Peyer's patch (tissue), 4 donors: ENCODE measurements at regions not wholly inside any gene's neighbourhood (a gene's known extent, or its start where the extent isn't known, plus 50 kb on each side); places are given as distances from the start of the nearest gene placed in this dataset.
A peak's percentile ranks its signal among the peaks of the same experiment; 100 is the strongest.

Experiments used
- DNase-seq, 3 donors: peaks; one replicate each; pipeline ENCODE4 v3.0.0-alpha.2; 2017 to 2019
- H3K27ac ChIP-seq, 4 donors: fragments of 200-600 bp; sonication (generic); one replicate each; pipeline ENCODE4 v1.5.1; 2016 to 2019
- H3K27me3 ChIP-seq, 2 donors: fragments of 200-600 bp; sonication (generic); one replicate each; pipeline ENCODE4 v1.5.1; 2019
- H3K36me3 ChIP-seq, 3 donors: fragments of 200-600 bp; sonication (generic); one replicate each; pipeline ENCODE4 v1.5.1; 2016 to 2019
- H3K4me1 ChIP-seq, 4 donors: fragments of 200-600 bp; sonication (generic); one replicate each; pipeline ENCODE4 v1.5.1; 2016 to 2019
- H3K4me3 ChIP-seq, 4 donors: fragments of 200-600 bp; sonication (generic); 1 replicate in 3 of 4; 2 replicates in 1 of 4; pipeline ENCODE4 v1.5.1; 2016 to 2019; ENCODE audit warnings: mild to moderate bottlenecking in 1 of 4
- H3K9me3 ChIP-seq, 4 donors: fragments of 200-600 bp; sonication (generic); one replicate each; pipeline ENCODE4 v1.5.1; 2016 to 2019; ENCODE audit warnings: mild to moderate bottlenecking in 1 of 4
- POLR2A ChIP-seq, 2 donors: fragments of 450-650 bp; IDR thresholded peaks; one replicate each; pipeline ENCODE4 v1.5.1; 2017; ENCODE audit warnings: antibody characterized with exemption in 2 of 2, mild to moderate bottlenecking in 2 of 2, moderate library complexity in 2 of 2
- TF ChIP-seq, protein P1 (sequence below), 6 experiments: fragments of 450-650 bp in 4 of 6; fragments of 200-600 bp in 2 of 6; sonication (generic) in 1 of 6; IDR thresholded peaks; one replicate each; pipeline ENCODE4 v1.5.1; 2017 to 2019; ENCODE audit warnings: antibody characterized with exemption in 6 of 6, mild to moderate bottlenecking in 3 of 6, moderate library complexity in 1 of 6

DNA sequence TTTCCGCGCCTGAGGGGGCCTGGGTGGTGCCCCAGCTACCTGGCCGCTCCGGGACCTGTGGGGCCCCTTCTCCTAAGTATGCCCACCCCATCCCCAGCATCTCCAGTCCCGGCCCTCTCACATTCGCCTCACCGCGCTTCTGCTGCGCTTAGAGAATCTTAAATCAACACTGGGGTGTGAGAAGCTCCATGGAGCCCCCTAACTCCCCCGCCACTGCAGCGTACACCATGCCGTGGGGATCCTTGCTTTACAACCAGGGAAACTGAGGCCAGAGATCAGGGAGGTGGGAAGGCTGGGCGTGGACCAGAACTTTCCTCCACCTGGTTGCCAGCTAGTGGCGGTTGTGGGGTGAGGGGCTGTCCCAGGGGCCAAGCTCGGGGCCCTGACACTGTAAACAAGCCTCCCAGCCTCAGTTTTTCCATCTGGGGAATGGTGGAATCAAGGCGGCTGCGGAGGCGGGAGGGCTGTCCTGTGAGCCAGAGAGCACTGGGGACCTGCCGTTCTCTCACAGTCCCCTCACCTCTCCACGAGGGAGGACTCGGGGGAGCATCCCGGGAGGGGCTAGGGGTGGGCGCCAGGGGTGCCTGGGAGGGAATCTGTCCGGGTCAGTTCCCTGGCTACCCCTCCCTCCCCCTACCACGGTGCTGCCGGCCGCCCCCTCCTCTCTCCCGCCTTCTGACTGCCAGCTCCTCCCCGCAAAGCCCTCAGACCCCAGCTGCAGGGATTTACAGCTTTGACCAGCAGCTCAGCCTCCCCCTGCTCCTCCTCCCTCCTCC is 161.2 kb downstream of the C9orf50 start:
- peak overlapping the region; percentile 27 to 42 (median 32) for H3K4me3 ChIP-seq
- H3K9me3 ChIP-seq = no peaks in the 10 kb centered on the region
- peaks cover 20 to 43% (median 27%) of the 10 kb centered on the region in 4 donors for H3K4me1 ChIP-seq
- H3K27me3 ChIP-seq = no peaks in the 10 kb centered on the region
- H3K27ac ChIP-seq = peak overlapping the region; percentile 76 to 96 (median 86)
- no peak for DNase-seq
- TF ChIP-seq, protein P1, sequence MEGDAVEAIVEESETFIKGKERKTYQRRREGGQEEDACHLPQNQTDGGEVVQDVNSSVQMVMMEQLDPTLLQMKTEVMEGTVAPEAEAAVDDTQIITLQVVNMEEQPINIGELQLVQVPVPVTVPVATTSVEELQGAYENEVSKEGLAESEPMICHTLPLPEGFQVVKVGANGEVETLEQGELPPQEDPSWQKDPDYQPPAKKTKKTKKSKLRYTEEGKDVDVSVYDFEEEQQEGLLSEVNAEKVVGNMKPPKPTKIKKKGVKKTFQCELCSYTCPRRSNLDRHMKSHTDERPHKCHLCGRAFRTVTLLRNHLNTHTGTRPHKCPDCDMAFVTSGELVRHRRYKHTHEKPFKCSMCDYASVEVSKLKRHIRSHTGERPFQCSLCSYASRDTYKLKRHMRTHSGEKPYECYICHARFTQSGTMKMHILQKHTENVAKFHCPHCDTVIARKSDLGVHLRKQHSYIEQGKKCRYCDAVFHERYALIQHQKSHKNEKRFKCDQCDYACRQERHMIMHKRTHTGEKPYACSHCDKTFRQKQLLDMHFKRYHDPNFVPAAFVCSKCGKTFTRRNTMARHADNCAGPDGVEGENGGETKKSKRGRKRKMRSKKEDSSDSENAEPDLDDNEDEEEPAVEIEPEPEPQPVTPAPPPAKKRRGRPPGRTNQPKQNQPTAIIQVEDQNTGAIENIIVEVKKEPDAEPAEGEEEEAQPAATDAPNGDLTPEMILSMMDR (IDR thresholded peaks at IDR 0.05) = no peak
- no peak for TF ChIP-seq POLR2A (IDR thresholded peaks at IDR 0.05)
- no peaks in the 10 kb centered on the region for H3K36me3 ChIP-seq

DNA sequence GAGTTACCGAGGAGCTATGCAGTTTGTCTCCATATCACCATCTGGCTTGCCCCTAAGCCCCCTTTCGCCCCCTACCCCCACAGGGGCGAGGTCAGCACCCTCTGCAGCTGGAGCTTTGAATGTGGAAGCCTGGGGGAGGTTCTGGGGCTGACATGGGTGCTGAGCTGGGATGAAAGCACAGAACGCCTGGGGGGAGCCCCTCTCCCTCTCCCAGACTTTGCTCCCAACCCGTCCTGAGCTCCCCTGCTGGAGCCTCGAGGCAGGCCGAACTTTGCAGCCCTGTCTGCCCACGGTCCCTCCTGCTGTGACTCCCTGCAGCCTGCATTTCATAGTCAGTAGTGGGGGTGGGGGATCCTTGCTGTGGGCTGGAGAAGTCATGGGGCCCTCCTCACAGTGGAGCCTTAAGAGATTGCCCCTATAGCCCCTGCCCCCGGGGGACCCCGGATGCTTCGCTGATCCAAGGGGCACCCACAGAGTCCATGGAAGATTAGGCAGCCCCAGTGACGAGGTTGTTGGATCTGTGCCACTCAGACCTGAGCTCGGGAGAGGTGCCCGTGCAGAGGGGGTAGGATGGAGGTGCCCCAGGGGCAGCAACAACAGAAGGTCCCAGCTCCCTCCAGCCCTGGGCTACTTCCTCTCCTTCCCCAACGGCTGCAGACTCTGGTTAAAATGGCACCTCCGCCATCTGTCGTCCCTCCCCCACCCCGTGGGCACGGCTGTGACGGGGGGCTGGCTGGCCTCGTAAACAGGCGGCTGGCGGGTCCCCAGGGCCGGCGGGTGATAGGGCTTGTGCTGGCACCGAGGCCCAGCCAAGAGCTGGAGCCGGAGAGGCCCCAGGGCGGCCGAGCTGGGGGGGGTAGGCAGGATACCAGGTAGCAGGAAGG is 162.0 kb downstream of the C9orf50 start:
- H3K9me3 ChIP-seq = no peaks in the 10 kb centered on the region
- H3K36me3 ChIP-seq = no peaks in the 10 kb centered on the region
- H3K27me3 ChIP-seq = no peaks in the 10 kb centered on the region
- TF ChIP-seq, protein P1 (IDR thresholded peaks at IDR 0.05) = no peak
- TF ChIP-seq POLR2A (IDR thresholded peaks at IDR 0.05) = no peak
- H3K27ac ChIP-seq = peak overlapping the region; percentile 76 to 96 (median 86)
- peak; percentile 61 to 68 (median 62) for DNase-seq
- peak overlapping the region in 1 of 4 donors; percentile 42 for H3K4me3 ChIP-seq
- H3K4me1 ChIP-seq = peaks cover 20 to 41% (median 27%) of the 10 kb centered on the region in 4 donors

GRCh38 chr9:129458155-129458661 is 162.7 kb downstream of the C9orf50 start:
- no peak overlapping the region for H3K4me3 ChIP-seq
- H3K9me3 ChIP-seq = no peaks in the 10 kb centered on the region
- no peaks in the 10 kb centered on the region for H3K36me3 ChIP-seq
- peak overlapping the region; percentile 76 to 96 (median 86) for H3K27ac ChIP-seq
- H3K27me3 ChIP-seq = no peaks in the 10 kb centered on the region
- DNase-seq = peak in 2 of 3 donors; percentile 65 to 72
- TF ChIP-seq, protein P1 (IDR thresholded peaks at IDR 0.05) = no peak
- peaks cover 20 to 41% (median 27%) of the 10 kb centered on the region in 4 donors for H3K4me1 ChIP-seq

DNA sequence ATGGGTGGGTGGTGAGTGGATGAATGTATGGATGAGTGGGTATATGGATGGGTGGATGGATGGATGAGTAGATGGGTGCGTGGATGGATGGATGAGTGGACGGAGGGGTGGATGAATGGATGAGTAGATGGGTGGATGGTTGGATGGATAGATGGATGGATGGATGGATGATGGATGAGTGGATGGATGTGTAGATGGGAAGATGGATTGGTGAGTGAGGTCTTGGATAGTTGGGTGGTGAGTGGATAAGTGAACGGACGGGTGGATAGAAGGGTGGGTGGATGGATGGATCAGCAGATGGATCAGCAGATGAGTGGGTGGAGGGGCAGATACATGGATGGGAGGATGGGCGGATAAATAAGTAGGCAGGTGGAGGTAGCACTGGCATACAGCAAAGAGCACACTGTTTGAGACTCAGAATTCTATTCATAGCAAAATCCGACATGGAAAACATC is 163.5 kb downstream of the C9orf50 start:
- no peaks in the 10 kb centered on the region for H3K9me3 ChIP-seq
- no peaks in the 10 kb centered on the region for H3K36me3 ChIP-seq
- no peak for TF ChIP-seq POLR2A (IDR thresholded peaks at IDR 0.05)
- TF ChIP-seq, protein P1 (IDR thresholded peaks at IDR 0.05) = no peak
- H3K4me1 ChIP-seq = peaks cover 20 to 41% (median 27%) of the 10 kb centered on the region in 4 donors
- H3K27ac ChIP-seq = no peak overlapping the region
- H3K4me3 ChIP-seq = no peak overlapping the region
- no peak for DNase-seq
- no peaks in the 10 kb centered on the region for H3K27me3 ChIP-seq

DNA sequence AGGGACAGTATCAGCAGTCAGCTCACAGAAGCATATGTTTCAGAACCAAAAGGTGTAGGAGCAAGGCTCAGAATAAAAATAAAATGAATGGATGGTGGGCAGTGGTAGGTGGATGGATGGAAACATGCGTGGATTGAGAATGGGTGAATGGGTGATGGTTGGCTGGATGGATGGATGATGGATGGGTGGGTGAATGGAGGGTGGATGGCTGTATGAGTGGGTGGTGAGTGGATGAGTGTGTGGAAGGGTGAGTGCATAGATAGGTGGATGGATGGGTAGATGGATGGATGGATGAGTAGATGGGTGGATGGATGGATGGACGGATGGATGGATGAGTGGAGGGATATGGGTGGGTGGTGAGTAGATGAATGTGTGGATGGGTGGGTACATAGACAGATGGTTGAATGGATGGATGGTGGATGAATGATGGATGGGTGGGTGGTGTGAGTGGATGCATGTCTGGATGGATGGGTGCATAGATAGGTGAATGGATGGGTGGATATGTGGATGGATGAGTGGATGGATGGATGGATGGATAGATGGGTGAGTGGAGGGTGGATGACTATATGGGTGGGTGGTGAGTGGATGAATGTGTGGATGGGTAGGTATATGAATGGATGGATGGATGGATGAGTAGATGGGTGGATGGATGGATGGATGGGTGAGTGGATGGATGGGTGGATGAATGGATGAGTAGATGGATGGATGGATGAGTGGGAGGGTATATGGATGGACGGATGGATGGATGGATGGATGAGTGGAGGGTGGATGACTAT is 164.2 kb downstream of the C9orf50 start:
- no peak overlapping the region for H3K4me3 ChIP-seq
- H3K36me3 ChIP-seq = no peaks in the 10 kb centered on the region
- no peak overlapping the region for H3K27ac ChIP-seq
- H3K4me1 ChIP-seq = peaks cover 20 to 40% (median 27%) of the 10 kb centered on the region in 4 donors
- TF ChIP-seq, protein P1 (IDR thresholded peaks at IDR 0.05) = no peak
- TF ChIP-seq POLR2A (IDR thresholded peaks at IDR 0.05) = no peak
- H3K9me3 ChIP-seq = no peaks in the 10 kb centered on the region
- no peaks in the 10 kb centered on the region for H3K27me3 ChIP-seq
- DNase-seq = no peak
